ENCODE measurements at regions not wholly inside any gene's neighbourhood (a gene's known extent, or its start where the extent isn't known, plus 50 kb on each side); places are given as distances from the start of the nearest gene placed in this dataset.

- ChIA-PET RAD21 (ENCODE audit: low non-redundant PET in 1 of 2, low total read pairs in 2 of 2, uncharacterized antibody in 2 of 2, unreplicated experiment in 2 of 2) (no interaction called here), POLR2A (no interaction called here), CTCF (no interaction called here)
- Histone ChIP-seq H3K27me3 (ENCODE audit: insufficient read depth, low read length) (no peaks in the 10 kb centered on the region), H2AFZ (ENCODE audit: low read depth, low read length, poor library complexity, severe bottlenecking) (no peak overlapping the region), H3K4me3 (replicated peaks in 1 of 2; ENCODE audit: low read depth in 1 of 2, low read length in 2 of 2) (no peak overlapping the region), H3K9me3 (ENCODE audit: control insufficient read depth in 1 of 2, insufficient read depth in 1 of 2, low read depth in 1 of 2, low read length in 2 of 2) (no peaks in the 10 kb centered on the region), H3K4me1 (ENCODE audit: control insufficient read depth in 1 of 2, insufficient read depth in 2 of 2, low read length in 2 of 2) (no peaks in the 10 kb centered on the region), H3K79me2 (ENCODE audit: insufficient read depth, low read length) (no peaks in the 10 kb centered on the region), H3K9me2 (ENCODE audit: insufficient read depth) (no peaks in the 10 kb centered on the region), H3K4me2 (ENCODE audit: low read length) (no peak overlapping the region), H3K27ac (ENCODE audit: low read depth, low read length) (no peak overlapping the region), H3K9ac (ENCODE audit: low read length) (no peak overlapping the region), H3K36me3 (ENCODE audit: control insufficient read depth in 1 of 2, insufficient read depth in 2 of 2, low read length in 2 of 2) (no peaks in the 10 kb centered on the region), H4K20me1 (ENCODE audit: insufficient read depth) (no peaks in the 10 kb centered on the region)
- no TSS peak for BruUV-seq (replicated peaks)
- no peak for ATAC-seq
- DNase-seq (ENCODE audit: low read depth, low spot score): no peak
- intact Hi-C loops (cut with micrococcal nuclease): no loop called here
- TF ChIP-seq ELF1 (IDR thresholded peaks at IDR 0.05; ENCODE audit: borderline replicate concordance, low read depth) (no peak), EZH2phosphoT487 (IDR thresholded peaks at IDR 0.05; ENCODE audit: borderline replicate concordance) (no peak), FOSL1 (IDR thresholded peaks at IDR 0.05; ENCODE audit: low read depth) (no peak), MAX (IDR thresholded peaks at IDR 0.05) (no peak), SP1 (IDR thresholded peaks at IDR 0.05; ENCODE audit: low read depth) (no peak), SRF (IDR thresholded peaks at IDR 0.05; ENCODE audit: low read depth) (no peak), SIN3A (IDR thresholded peaks at IDR 0.05; ENCODE audit: low read depth) (no peak), POLR2A (IDR thresholded peaks at IDR 0.05; ENCODE audit: borderline replicate concordance, extremely low read depth, insufficient read depth, insufficient read length) (no peak), CEBPB (IDR thresholded peaks at IDR 0.05; ENCODE audit: low read depth) (no peak), CBX3 (IDR thresholded peaks at IDR 0.05; ENCODE audit: low read depth) (no peak), TCF7L2 (IDR thresholded peaks at IDR 0.05; ENCODE audit: borderline replicate concordance, extremely low read depth, insufficient read depth, insufficient read length) (no peak), CTCF (IDR thresholded peaks at IDR 0.05 in 2 of 3, conservative IDR thresholded peaks at IDR 0.05 in 1 of 3; ENCODE audit: borderline replicate concordance in 1 of 3, insufficient read depth in 1 of 3, low read depth in 2 of 3, low read length in 2 of 3) (no peak), POLR2AphosphoS5 (IDR thresholded peaks at IDR 0.05; ENCODE audit: low read depth, low read length) (no peak), ATF3 (IDR thresholded peaks at IDR 0.05) (no peak), YY1 (IDR thresholded peaks at IDR 0.05; ENCODE audit: extremely low read depth, insufficient replicate concordance, low read depth, low read length) (no peak), RAD21 (IDR thresholded peaks at IDR 0.05; ENCODE audit: low read depth) (no peak), ZNF274 (IDR thresholded peaks at IDR 0.05; ENCODE audit: low read depth, low read length) (no peak), JUND (IDR thresholded peaks at IDR 0.05) (no peak), EGR1 (IDR thresholded peaks at IDR 0.05; ENCODE audit: low read depth) (no peak)
- TF ChIP-seq, protein P1, sequence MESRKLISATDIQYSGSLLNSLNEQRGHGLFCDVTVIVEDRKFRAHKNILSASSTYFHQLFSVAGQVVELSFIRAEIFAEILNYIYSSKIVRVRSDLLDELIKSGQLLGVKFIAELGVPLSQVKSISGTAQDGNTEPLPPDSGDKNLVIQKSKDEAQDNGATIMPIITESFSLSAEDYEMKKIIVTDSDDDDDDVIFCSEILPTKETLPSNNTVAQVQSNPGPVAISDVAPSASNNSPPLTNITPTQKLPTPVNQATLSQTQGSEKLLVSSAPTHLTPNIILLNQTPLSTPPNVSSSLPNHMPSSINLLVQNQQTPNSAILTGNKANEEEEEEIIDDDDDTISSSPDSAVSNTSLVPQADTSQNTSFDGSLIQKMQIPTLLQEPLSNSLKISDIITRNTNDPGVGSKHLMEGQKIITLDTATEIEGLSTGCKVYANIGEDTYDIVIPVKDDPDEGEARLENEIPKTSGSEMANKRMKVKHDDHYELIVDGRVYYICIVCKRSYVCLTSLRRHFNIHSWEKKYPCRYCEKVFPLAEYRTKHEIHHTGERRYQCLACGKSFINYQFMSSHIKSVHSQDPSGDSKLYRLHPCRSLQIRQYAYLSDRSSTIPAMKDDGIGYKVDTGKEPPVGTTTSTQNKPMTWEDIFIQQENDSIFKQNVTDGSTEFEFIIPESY (IDR thresholded peaks at IDR 0.05; ENCODE audit: extremely low read depth, insufficient replicate concordance, low read length): no peak
These were observed 306.8 kb downstream of the RFC3 start for GRCh38 chr13:34124666-34125306.
